ENCODE measurements at regions not wholly inside any gene's neighbourhood (a gene's known extent, or its start where the extent isn't known, plus 50 kb on each side); places are given as distances from the start of the nearest gene placed in this dataset.

DNA sequence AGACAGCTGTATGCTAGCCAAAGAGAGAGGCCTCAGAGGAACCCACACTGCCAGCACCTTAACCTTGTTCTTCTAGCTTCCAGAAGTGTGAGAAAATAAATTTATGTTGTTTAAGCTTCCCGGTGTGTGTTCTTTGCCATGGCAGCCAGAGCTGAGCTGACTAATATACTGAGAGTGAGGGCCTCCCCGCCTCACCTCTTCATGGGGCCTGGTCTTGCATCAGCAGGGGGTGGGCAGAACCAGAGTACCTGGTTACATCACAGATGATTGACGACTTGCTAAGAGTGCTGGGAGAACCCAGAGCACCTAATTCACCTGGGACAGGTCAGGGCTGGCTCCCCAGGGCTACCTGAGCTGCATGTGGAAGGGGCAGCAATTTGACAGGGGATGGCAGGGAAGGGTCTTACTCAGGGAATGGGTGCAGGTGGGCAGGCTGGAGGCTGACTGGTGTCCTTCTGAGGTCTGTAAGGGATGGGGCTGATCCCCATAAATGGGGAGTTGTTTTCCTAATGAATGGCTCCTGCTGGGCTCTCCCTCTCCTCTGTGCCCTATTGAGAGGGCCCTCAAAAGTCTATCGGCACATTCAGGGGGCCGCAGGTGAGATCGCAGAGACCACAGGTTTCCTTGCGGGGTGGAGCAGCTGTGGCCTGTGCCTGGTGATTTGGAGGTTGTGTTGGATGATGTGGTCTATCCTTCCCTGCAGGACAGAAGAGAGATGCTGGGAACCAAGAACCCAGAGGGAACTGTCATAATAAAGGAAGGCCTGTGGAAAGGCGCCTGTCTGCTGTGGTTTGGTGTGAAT lies 60.6 kb upstream of the ETV3 start:
- TF ChIP-seq, protein P1, sequence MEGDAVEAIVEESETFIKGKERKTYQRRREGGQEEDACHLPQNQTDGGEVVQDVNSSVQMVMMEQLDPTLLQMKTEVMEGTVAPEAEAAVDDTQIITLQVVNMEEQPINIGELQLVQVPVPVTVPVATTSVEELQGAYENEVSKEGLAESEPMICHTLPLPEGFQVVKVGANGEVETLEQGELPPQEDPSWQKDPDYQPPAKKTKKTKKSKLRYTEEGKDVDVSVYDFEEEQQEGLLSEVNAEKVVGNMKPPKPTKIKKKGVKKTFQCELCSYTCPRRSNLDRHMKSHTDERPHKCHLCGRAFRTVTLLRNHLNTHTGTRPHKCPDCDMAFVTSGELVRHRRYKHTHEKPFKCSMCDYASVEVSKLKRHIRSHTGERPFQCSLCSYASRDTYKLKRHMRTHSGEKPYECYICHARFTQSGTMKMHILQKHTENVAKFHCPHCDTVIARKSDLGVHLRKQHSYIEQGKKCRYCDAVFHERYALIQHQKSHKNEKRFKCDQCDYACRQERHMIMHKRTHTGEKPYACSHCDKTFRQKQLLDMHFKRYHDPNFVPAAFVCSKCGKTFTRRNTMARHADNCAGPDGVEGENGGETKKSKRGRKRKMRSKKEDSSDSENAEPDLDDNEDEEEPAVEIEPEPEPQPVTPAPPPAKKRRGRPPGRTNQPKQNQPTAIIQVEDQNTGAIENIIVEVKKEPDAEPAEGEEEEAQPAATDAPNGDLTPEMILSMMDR (conservative IDR thresholded peaks at IDR 0.05 in 1 of 2, IDR thresholded peaks at IDR 0.05 in 1 of 2; ENCODE audit: low read depth in 1 of 2, low read length in 2 of 2) = no peak
- TF ChIP-seq EZH2 (IDR thresholded peaks at IDR 0.05; ENCODE audit: low read length, missing control alignments) = no peak

Data from fibroblast of lung (primary cell).